H1 (cell line): ENCODE measurements at regions not wholly inside any gene's neighbourhood (a gene's known extent, or its start where the extent isn't known, plus 50 kb on each side); places are given as distances from the start of the nearest gene placed in this dataset.

ENCODE experiments used
- BRCA1 ChIP-seq: IDR thresholded peaks from 2 replicates; pipeline ENCODE4 v1.6.1; 2012; ENCODE audit warnings: low read depth, low read length, improper control_type of control experiment
- EP300 ChIP-seq, 2 experiments: IDR thresholded peaks; 1 replicate in 1 of 2; 2 replicates in 1 of 2; pipeline ENCODE4 v1.6.1; 2011 to 2012; ENCODE audit warnings: low read depth in 2 of 2, low read length in 2 of 2, mild to moderate bottlenecking in 2 of 2, borderline replicate concordance in 1 of 2, inconsistent platforms in 1 of 2, moderate library complexity in 1 of 2
- EZH2 ChIP-seq: fragments of 200-600 bp; sonication (generic); IDR thresholded peaks from 2 replicates; pipeline ENCODE4 v1.7.1; 2012; ENCODE audit warnings: low read depth, mild to moderate bottlenecking, moderate library complexity, low read length, inconsistent platforms; ENCODE audit not compliant: severe bottlenecking
- HDAC6 ChIP-seq: IDR thresholded peaks from one replicate; pipeline ENCODE4 v1.7.1; 2012; ENCODE audit warnings: low read depth, mild to moderate bottlenecking, inconsistent platforms, low read length, moderate library complexity
- JUN ChIP-seq: IDR thresholded peaks from 2 replicates; pipeline ENCODE4 v1.6.1; 2011; ENCODE audit warnings: low read depth, mild to moderate bottlenecking, improper control_type of control experiment, low read length
- POLR2A ChIP-seq, 2 experiments: IDR thresholded peaks; 1 replicate in 1 of 2; 2 replicates in 1 of 2; pipeline ENCODE4 v1.6.1; 2011; ENCODE audit warnings: low read depth in 2 of 2, low read length in 2 of 2, mild to moderate bottlenecking in 2 of 2; ENCODE audit errors: control extremely low read depth in 1 of 2
- POLR2AphosphoS5 ChIP-seq: IDR thresholded peaks from 2 replicates; pipeline ENCODE4 v1.6.1; 2011; ENCODE audit warnings: low read depth, low read length
- POU5F1 ChIP-seq: IDR thresholded peaks from 2 replicates; pipeline ENCODE4 v1.6.1; 2011; ENCODE audit warnings: low read depth, mild to moderate bottlenecking, low read length, moderate library complexity
- RFX5 ChIP-seq: IDR thresholded peaks from 2 replicates; pipeline ENCODE4 v1.6.1; 2011; ENCODE audit warnings: low read depth, low read length, improper control_type of control experiment, borderline replicate concordance
- TAF1 ChIP-seq: IDR thresholded peaks from 2 replicates; pipeline ENCODE4 v1.6.1; 2011; ENCODE audit warnings: mild to moderate bottlenecking, low read depth, low read length
- TCF12 ChIP-seq: IDR thresholded peaks from 2 replicates; pipeline ENCODE4 v1.6.1; 2011; ENCODE audit warnings: low read depth, mild to moderate bottlenecking, low read length
- TF ChIP-seq, protein P1 (sequence below), 3 experiments: IDR thresholded peaks; 1 replicate in 2 of 3; 2 replicates in 1 of 3; pipeline versions ENCODE4 v1.5.1 to v1.6.1; 2011; ENCODE audit warnings: low read length in 3 of 3, mild to moderate bottlenecking in 3 of 3, inconsistent platforms in 2 of 3, low read depth in 1 of 3, moderate library complexity in 1 of 3; ENCODE audit not compliant: insufficient read depth in 1 of 3; ENCODE audit errors: control extremely low read depth in 1 of 3

DNA sequence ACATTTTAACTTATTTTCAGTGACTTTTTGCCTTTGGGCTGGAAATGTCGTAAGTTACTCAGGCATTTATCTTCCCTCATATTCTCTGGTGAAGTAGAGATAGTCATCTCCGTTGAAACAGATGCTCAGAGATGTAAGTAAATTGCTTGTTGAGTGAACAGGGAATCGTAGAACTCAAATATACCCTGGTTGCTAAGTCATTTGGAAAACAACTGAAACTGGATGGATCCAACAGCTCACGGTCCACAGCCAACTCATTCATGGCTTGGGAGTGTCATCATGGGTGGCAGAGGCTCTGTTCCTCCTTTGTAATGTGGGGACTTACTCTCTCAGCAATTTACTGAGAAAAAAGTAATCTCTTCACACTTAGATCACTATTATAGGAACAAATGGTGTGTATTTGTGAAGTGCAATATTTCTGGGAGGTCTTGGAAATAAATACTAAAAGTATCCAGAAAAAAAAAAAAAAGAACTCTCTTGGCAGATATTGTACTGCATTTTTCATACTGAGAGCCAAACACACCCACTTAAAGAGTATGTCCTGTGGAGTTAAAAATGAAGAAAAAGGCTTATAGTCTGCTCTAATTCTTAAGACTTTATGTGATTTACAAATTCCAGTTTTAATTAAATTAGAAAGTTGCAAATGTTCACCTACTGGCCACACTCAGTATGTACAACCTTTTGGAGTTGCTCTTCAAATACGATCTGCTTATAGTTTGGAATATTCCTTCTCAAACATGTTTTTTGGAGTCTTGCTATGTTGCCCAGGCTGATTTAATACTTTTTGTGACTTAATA, 107.4 kb downstream of the LEPR start:
- TF ChIP-seq, protein P1, sequence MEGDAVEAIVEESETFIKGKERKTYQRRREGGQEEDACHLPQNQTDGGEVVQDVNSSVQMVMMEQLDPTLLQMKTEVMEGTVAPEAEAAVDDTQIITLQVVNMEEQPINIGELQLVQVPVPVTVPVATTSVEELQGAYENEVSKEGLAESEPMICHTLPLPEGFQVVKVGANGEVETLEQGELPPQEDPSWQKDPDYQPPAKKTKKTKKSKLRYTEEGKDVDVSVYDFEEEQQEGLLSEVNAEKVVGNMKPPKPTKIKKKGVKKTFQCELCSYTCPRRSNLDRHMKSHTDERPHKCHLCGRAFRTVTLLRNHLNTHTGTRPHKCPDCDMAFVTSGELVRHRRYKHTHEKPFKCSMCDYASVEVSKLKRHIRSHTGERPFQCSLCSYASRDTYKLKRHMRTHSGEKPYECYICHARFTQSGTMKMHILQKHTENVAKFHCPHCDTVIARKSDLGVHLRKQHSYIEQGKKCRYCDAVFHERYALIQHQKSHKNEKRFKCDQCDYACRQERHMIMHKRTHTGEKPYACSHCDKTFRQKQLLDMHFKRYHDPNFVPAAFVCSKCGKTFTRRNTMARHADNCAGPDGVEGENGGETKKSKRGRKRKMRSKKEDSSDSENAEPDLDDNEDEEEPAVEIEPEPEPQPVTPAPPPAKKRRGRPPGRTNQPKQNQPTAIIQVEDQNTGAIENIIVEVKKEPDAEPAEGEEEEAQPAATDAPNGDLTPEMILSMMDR (IDR thresholded peaks at IDR 0.05; ENCODE audit: control extremely low read depth in 1 of 3, insufficient read depth in 1 of 3, low read depth in 1 of 3, low read length in 3 of 3) = no peak
- TF ChIP-seq BRCA1 (no peak), POU5F1 (no peak), POLR2AphosphoS5 (no peak), EP300 (IDR thresholded peaks at IDR 0.05; ENCODE audit: borderline replicate concordance in 1 of 2, low read depth in 2 of 2, low read length in 2 of 2) (no peak), JUN (no peak), POLR2A (IDR thresholded peaks at IDR 0.05; ENCODE audit: control extremely low read depth in 1 of 2, low read depth in 2 of 2, low read length in 2 of 2) (no peak), TCF12 (no peak), HDAC6 (no peak), EZH2 (no peak), TAF1 (no peak), RFX5 (no peak)
